HEK293 (cell line): ENCODE measurements at regions not wholly inside any gene's neighbourhood (a gene's known extent, or its start where the extent isn't known, plus 50 kb on each side); places are given as distances from the start of the nearest gene placed in this dataset.

Experiments used
- ATF2 ChIP-seq: fragments of 450-650 bp; formaldehyde crosslinking; IDR thresholded peaks from 2 replicates; pipeline ENCODE4 v1.5.1; 2016; ENCODE audit warnings: missing biosample characterization, missing genetic modification characterization, low read depth
- CTCF ChIP-seq: fragments of 450-650 bp; formaldehyde crosslinking; IDR thresholded peaks from 2 replicates; pipeline ENCODE4 v1.5.1; 2016; ENCODE audit warnings: missing biosample characterization, missing genetic modification characterization
- GFI1B ChIP-seq: fragments of 450-650 bp; formaldehyde crosslinking; IDR thresholded peaks from 2 replicates; pipeline ENCODE4 v1.5.1; 2016; ENCODE audit warnings: missing biosample characterization, missing genetic modification characterization
- YY1 ChIP-seq: fragments of 450-650 bp; formaldehyde crosslinking; IDR thresholded peaks from 2 replicates; pipeline ENCODE4 v1.5.1; 2018; ENCODE audit warnings: missing biosample characterization, missing genetic modification characterization
- ZNF37A ChIP-seq: fragments of 450-650 bp; IDR thresholded peaks from 2 replicates; pipeline ENCODE4 v1.5.1; 2018; ENCODE audit warnings: missing biosample characterization, missing genetic modification characterization
- TF ChIP-seq, protein P1 (sequence below): fragments of 450-650 bp; formaldehyde crosslinking; IDR thresholded peaks from 2 replicates; pipeline ENCODE4 v1.5.1; 2016; ENCODE audit warnings: missing biosample characterization, missing genetic modification characterization

GRCh38 chr16:25544294-25544693, 147.5 kb upstream of the HS3ST4 start:
- TF ChIP-seq, protein P1, sequence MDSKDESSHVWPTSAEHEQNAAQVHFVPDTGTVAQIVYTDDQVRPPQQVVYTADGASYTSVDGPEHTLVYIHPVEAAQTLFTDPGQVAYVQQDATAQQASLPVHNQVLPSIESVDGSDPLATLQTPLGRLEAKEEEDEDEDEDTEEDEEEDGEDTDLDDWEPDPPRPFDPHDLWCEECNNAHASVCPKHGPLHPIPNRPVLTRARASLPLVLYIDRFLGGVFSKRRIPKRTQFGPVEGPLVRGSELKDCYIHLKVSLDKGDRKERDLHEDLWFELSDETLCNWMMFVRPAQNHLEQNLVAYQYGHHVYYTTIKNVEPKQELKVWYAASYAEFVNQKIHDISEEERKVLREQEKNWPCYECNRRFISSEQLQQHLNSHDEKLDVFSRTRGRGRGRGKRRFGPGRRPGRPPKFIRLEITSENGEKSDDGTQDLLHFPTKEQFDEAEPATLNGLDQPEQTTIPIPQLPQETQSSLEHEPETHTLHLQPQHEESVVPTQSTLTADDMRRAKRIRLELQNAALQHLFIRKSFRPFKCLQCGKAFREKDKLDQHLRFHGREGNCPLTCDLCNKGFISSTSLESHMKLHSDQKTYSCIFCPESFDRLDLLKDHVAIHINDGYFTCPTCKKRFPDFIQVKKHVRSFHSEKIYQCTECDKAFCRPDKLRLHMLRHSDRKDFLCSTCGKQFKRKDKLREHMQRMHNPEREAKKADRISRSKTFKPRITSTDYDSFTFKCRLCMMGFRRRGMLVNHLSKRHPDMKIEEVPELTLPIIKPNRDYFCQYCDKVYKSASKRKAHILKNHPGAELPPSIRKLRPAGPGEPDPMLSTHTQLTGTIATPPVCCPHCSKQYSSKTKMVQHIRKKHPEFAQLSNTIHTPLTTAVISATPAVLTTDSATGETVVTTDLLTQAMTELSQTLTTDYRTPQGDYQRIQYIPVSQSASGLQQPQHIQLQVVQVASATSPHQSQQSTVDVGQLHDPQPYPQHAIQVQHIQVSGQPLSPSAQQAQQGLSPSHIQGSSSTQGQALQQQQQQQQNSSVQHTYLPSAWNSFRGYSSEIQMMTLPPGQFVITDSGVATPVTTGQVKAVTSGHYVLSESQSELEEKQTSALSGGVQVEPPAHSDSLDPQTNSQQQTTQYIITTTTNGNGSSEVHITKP (tag by site-specific recombination) = no peak
- no peak for TF ChIP-seq ATF2
- TF ChIP-seq CTCF (tag by site-specific recombination) = no peak
- no peak for TF ChIP-seq GFI1B (tag by site-specific recombination)
- TF ChIP-seq YY1 = no peak
- no peak for TF ChIP-seq ZNF37A (tag by site-specific recombination)
